IMR-90 (cell line): ENCODE measurements at regions not wholly inside any gene's neighbourhood (a gene's known extent, or its start where the extent isn't known, plus 50 kb on each side); places are given as distances from the start of the nearest gene placed in this dataset.

Experiments used
- ATAC-seq: fragments of 200-7000 bp; cut with Tn5 transposase; 2 replicates; pipeline ENCODE4 v1.9.1; 2020; ENCODE audit warnings: low read depth, mild to moderate bottlenecking, moderate library complexity
- BruUV-seq: library from RNA; stranded (reverse); fragments of 400-500 nt; replicated peaks from 2 replicates; lab custom pipeline; 2021; lab: Mats Ljungman, UMichigan
- CTCF ChIA-PET: fragments of 300-600 bp; formaldehyde crosslinking; extraction: SDS; loops from one replicate; lab custom pipeline; 2021; ENCODE audit warnings: antibody characterized with exemption; lab: Yijun Ruan, JAX
- POLR2A ChIA-PET: fragments of 300-600 bp; sonication (Branson Sonifier 250); formaldehyde crosslinking; loops from one replicate; lab custom pipeline; 2022; ENCODE audit warnings: antibody characterized with exemption; ENCODE audit not compliant: unreplicated experiment; lab: Charles Lee
- DNase-seq: peaks from one replicate; pipeline ENCODE4 v3.0.0; 2013
- H2AFZ ChIP-seq: replicated peaks from 2 replicates; pipeline ENCODE3; 2013; ENCODE audit warnings: low read length, mild to moderate bottlenecking; ENCODE audit not compliant: poor library complexity
- H2AK5ac ChIP-seq: 2 replicates; pipeline ENCODE4 v1.6.1; 2013; ENCODE audit warnings: low read depth, low read length, inconsistent platforms
- H2AK9ac ChIP-seq: replicated peaks from 2 replicates; pipeline ENCODE3; 2013; ENCODE audit warnings: mild to moderate bottlenecking, low read depth, low read length, moderate library complexity; ENCODE audit not compliant: poor library complexity
- H2BK120ac ChIP-seq: 2 replicates; pipeline ENCODE4 v1.6.1; 2013; ENCODE audit warnings: low read depth, low read length, inconsistent platforms
- H2BK15ac ChIP-seq: 3 replicates; pipeline ENCODE4 v1.6.1; 2013; ENCODE audit warnings: low read depth, low read length, inconsistent platforms
- H2BK20ac ChIP-seq: 2 replicates; pipeline ENCODE4 v1.6.1; 2013; ENCODE audit warnings: low read depth, mild to moderate bottlenecking, inconsistent platforms, low read length, moderate library complexity
- H2BK5ac ChIP-seq: 2 replicates; pipeline ENCODE4 v1.6.1; 2013; ENCODE audit warnings: mild to moderate bottlenecking, low read depth, low read length, inconsistent platforms; ENCODE audit not compliant: poor library complexity, severe bottlenecking
- H3K14ac ChIP-seq: replicated peaks from 2 replicates; pipeline ENCODE4 v1.6.1; 2013; ENCODE audit warnings: low read depth, low read length, inconsistent platforms
- H3K18ac ChIP-seq: 2 replicates; pipeline ENCODE4 v1.6.1; 2013; ENCODE audit warnings: low read depth, low read length, control low read depth
- H3K23ac ChIP-seq: 2 replicates; pipeline ENCODE4 v1.6.1; 2013; ENCODE audit warnings: low read depth, low read length, inconsistent platforms
- H3K27ac ChIP-seq: 2 replicates; pipeline ENCODE4 v1.5.1; 2013; ENCODE audit warnings: mild to moderate bottlenecking, control low read depth, low read length; ENCODE audit not compliant: insufficient read depth
- H3K27me3 ChIP-seq: 2 replicates; pipeline ENCODE4 v1.6.1; 2013; ENCODE audit warnings: low read length; ENCODE audit not compliant: control insufficient read depth, insufficient read depth
- H3K36me3 ChIP-seq: 2 replicates; pipeline ENCODE4 v1.6.1; 2013; ENCODE audit warnings: low read length, mixed read lengths; ENCODE audit not compliant: control insufficient read depth, insufficient read depth
- H3K4ac ChIP-seq: 2 replicates; pipeline ENCODE4 v1.6.1; 2013; ENCODE audit warnings: low read depth, low read length, inconsistent platforms
- H3K4me1 ChIP-seq: 2 replicates; pipeline ENCODE4 v1.6.1; 2013; ENCODE audit warnings: low read length, mixed read lengths; ENCODE audit not compliant: control insufficient read depth, insufficient read depth
- H3K4me2 ChIP-seq: 2 replicates; pipeline ENCODE4 v1.6.1; 2013; ENCODE audit warnings: low read depth, mild to moderate bottlenecking, control low read depth, low read length, moderate library complexity
- H3K4me3 ChIP-seq: 2 replicates; pipeline ENCODE4 v1.5.1; 2013; ENCODE audit warnings: low read depth, mild to moderate bottlenecking, control low read depth, low read length, moderate library complexity; ENCODE audit not compliant: insufficient read depth
- H3K56ac ChIP-seq: 2 replicates; pipeline ENCODE4 v1.6.1; 2013; ENCODE audit warnings: low read length, inconsistent platforms; ENCODE audit not compliant: insufficient read depth; ENCODE audit errors: extremely low read depth
- H3K79me1 ChIP-seq, 2 experiments: 2 replicates each; pipeline ENCODE4 v1.6.1; 2013; ENCODE audit warnings: low read length in 2 of 2, inconsistent platforms in 1 of 2, low read depth in 1 of 2
- H3K9ac ChIP-seq: 2 replicates; pipeline ENCODE4 v1.6.1; 2013; ENCODE audit warnings: low read depth, low read length, control low read depth
- H3K9me1 ChIP-seq: 2 replicates; pipeline ENCODE4 v1.6.1; 2013; ENCODE audit warnings: low read length, inconsistent platforms; ENCODE audit not compliant: insufficient read depth
- H3K9me3 ChIP-seq: 2 replicates; pipeline ENCODE4 v1.6.1; 2013; ENCODE audit warnings: low read length; ENCODE audit not compliant: control insufficient read depth, insufficient read depth
- H4K20me1 ChIP-seq: 2 replicates; pipeline ENCODE4 v1.6.1; 2013; ENCODE audit warnings: low read length, inconsistent platforms; ENCODE audit not compliant: insufficient read depth
- H4K5ac ChIP-seq: 2 replicates; pipeline ENCODE4 v1.6.1; 2013; ENCODE audit warnings: mild to moderate bottlenecking, low read depth, low read length, control low read depth
- H4K8ac ChIP-seq, 2 experiments: 2 replicates each; pipeline ENCODE4 v1.6.1; 2013; ENCODE audit warnings: low read depth in 2 of 2, low read length in 2 of 2, control low read depth in 1 of 2, inconsistent platforms in 1 of 2
- H4K91ac ChIP-seq: 2 replicates; pipeline ENCODE4 v1.6.1; 2013; ENCODE audit warnings: low read depth, low read length, inconsistent platforms; ENCODE audit not compliant: insufficient read depth
- BHLHE40 ChIP-seq: fragments of 150-350 bp; IDR thresholded peaks from 2 replicates; pipeline ENCODE4 v1.6.1; 2016; ENCODE audit warnings: mild to moderate bottlenecking, low read depth, low read length
- CEBPB ChIP-seq: IDR thresholded peaks from 2 replicates; pipeline ENCODE4 v1.6.1; 2012; ENCODE audit warnings: low read depth, low read length, improper control_type of control experiment
- CTCF ChIP-seq: conservative IDR thresholded peaks from 2 replicates; pipeline ENCODE4 v1.5.1; 2012; ENCODE audit warnings: mild to moderate bottlenecking, low read depth, low read length, improper control_type of control experiment
- ELK1 ChIP-seq: fragments of 150-350 bp; IDR thresholded peaks from 2 replicates; pipeline ENCODE4 v1.6.1; 2016; ENCODE audit warnings: low read depth, mild to moderate bottlenecking, low read length, moderate library complexity, borderline replicate concordance
- FOS ChIP-seq: fragments of 150-350 bp; IDR thresholded peaks from 2 replicates; pipeline ENCODE4 v1.6.1; 2016; ENCODE audit warnings: low read depth, low read length
- MAFK ChIP-seq: IDR thresholded peaks from 2 replicates; pipeline ENCODE4 v1.6.1; 2012; ENCODE audit warnings: low read depth, low read length, improper control_type of control experiment
- MAZ ChIP-seq: IDR thresholded peaks from 2 replicates; pipeline ENCODE4 v1.6.1; 2012; ENCODE audit warnings: low read depth, mild to moderate bottlenecking, low read length, improper control_type of control experiment, moderate library complexity, borderline replicate concordance
- MXI1 ChIP-seq: IDR thresholded peaks from 2 replicates; pipeline ENCODE4 v1.6.1; 2012; ENCODE audit warnings: low read depth, mild to moderate bottlenecking, low read length, moderate library complexity, borderline replicate concordance
- NFE2L2 ChIP-seq: fragments of 150-350 bp; IDR thresholded peaks from 2 replicates; pipeline ENCODE4 v1.6.1; 2016; ENCODE audit warnings: low read depth, mild to moderate bottlenecking, low read length
- RFX5 ChIP-seq: IDR thresholded peaks from 2 replicates; pipeline ENCODE4 v1.8.0; 2012; ENCODE audit warnings: low read depth, mild to moderate bottlenecking, low read length, moderate library complexity
- USF2 ChIP-seq: fragments of 150-350 bp; IDR thresholded peaks from 2 replicates; pipeline ENCODE4 v1.6.1; 2017; ENCODE audit warnings: mild to moderate bottlenecking, antibody characterized with exemption, low read length, low read depth
- WGBS, 2 experiments: methylation state at CpG; one replicate each; pipeline versions ENCODE4 v1.1.5 to v1.1.7; 2013; ENCODE audit warnings: missing lambda C conversion rate in 2 of 2; ENCODE audit not compliant: insufficient read length in 1 of 2; ENCODE audit errors: extremely low coverage in 2 of 2; 5-methylcytosine and 5-hydroxymethylcytosine counted together
- dilution Hi-C: fragments of 300-500 bp; cut with HindIII; formaldehyde crosslinking; loops from one replicate; pipeline ENCODE4 v1.14.3; 2018; ENCODE audit warnings: low sequenced_read_pairs; ENCODE audit not compliant: unreplicated experiment
- in situ Hi-C: fragments of 300-500 bp; cut with MboI; formaldehyde crosslinking; loops from 3 replicates; pipeline ENCODE4 v1.14.3; 2019; ENCODE audit warnings: low sequenced_read_pairs, inconsistent platforms, mixed read lengths
- intact Hi-C: fragments of 100-400 bp; cut with micrococcal nuclease; formaldehyde crosslinking; loops from 2 replicates; pipeline ENCODE4 v1.10.0; 2022

GRCh38 chr10:28845009-28845682, 167.8 kb downstream of the BAMBI start:
- no peak overlapping the region for H2AFZ ChIP-seq
- POLR2A ChIA-PET = no interaction called here
- H4K20me1 ChIP-seq = peaks cover 5% of the 10 kb centered on the region; the same call in 1 of the 2 replicates
- in situ Hi-C loops (no loop called here), dilution Hi-C loops (no loop called here), intact Hi-C loops (no loop called here)
- H3K23ac ChIP-seq = no peak overlapping the region
- H3K9ac ChIP-seq = no peak overlapping the region
- no TSS peak for BruUV-seq
- H2AK9ac ChIP-seq = no peak overlapping the region
- no peak overlapping the region for H3K56ac ChIP-seq
- H3K79me1 ChIP-seq = no peaks in the 10 kb centered on the region
- H4K8ac ChIP-seq = 0 out of 4 replicates have a peak overlapping the region, but pooled peaks have one; percentile 9 to 38
- H3K4me1 ChIP-seq = peaks cover 8% of the 10 kb centered on the region
- H3K18ac ChIP-seq = peak overlapping the region; percentile 94
- peak; percentile 85 for DNase-seq
- no peak overlapping the region for H3K14ac ChIP-seq
- 67% methylated on average over 2 of the region's 4 CpGs; no CpG with 5 or more reads in 1 of the 2 experiments for WGBS, 2 experiments
- H2BK20ac ChIP-seq = no peak overlapping the region; the same call in 1 of the 2 replicates
- H4K91ac ChIP-seq = peak overlapping the region; percentile 53; the same call in 1 of the 2 replicates
- CTCF ChIA-PET = no interaction called here
- peaks cover 16% of the 10 kb centered on the region for H3K9me3 ChIP-seq
- peak overlapping the region; percentile 87 for H4K5ac ChIP-seq
- peak overlapping the region; percentile 82; the same call in 2 of the 3 replicates for H2BK15ac ChIP-seq
- H3K4ac ChIP-seq = no peak overlapping the region
- H3K27me3 ChIP-seq = peaks cover 7% of the 10 kb centered on the region
- peak overlapping the region; percentile 44; the same call in 1 of the 2 replicates for H2BK120ac ChIP-seq
- peak overlapping the region; percentile 40; the same call in 1 of the 2 replicates for H2AK5ac ChIP-seq
- peak; percentile 9 for ATAC-seq
- no peaks in the 10 kb centered on the region for H3K36me3 ChIP-seq
- no peak for TF ChIP-seq MAFK
- TF ChIP-seq USF2 = peak; percentile 35; the same call in 1 of the 2 replicates
- TF ChIP-seq MXI1 = no peak
- peak; percentile 56; the same call in 1 of the 2 replicates for TF ChIP-seq FOS
- peak; percentile 28; the same call in 1 of the 2 replicates for TF ChIP-seq BHLHE40
- no peak for TF ChIP-seq RFX5
- TF ChIP-seq ELK1 = no peak
- no peak for TF ChIP-seq MAZ
- no peak for TF ChIP-seq CTCF
- TF ChIP-seq CEBPB = peak; percentile 90
- TF ChIP-seq NFE2L2 = peak; percentile 59; the same call in 1 of the 2 replicates
- peak overlapping the region; percentile 67 for H2BK5ac ChIP-seq
- H3K27ac ChIP-seq = peak overlapping the region; percentile 79
- peaks cover 3% of the 10 kb centered on the region for H3K9me1 ChIP-seq
- H3K4me2 ChIP-seq = no peak overlapping the region
- H3K4me3 ChIP-seq = no peak overlapping the region
